Activated naive CD4-positive, alpha-beta T cell treated with anti-CD3 and anti-CD28 coated beads for 36 hours (primary cell): ENCODE measurements at regions not wholly inside any gene's neighbourhood (a gene's known extent, or its start where the extent isn't known, plus 50 kb on each side); places are given as distances from the start of the nearest gene placed in this dataset.

Experiments
- CTCF ChIA-PET: fragments of 350-600 bp; sonication (Branson Sonifier 250); formaldehyde crosslinking; loops from one replicate; lab custom pipeline; 2021; ENCODE audit warnings: antibody characterized with exemption; lab: Charles Lee
- DNase-seq: peaks from one replicate; pipeline ENCODE4 v3.0.0-alpha.2; 2020
- H3K27ac Mint-ChIP-seq: one replicate; pipeline ENCODE4 v1.8.0; 2021; ENCODE audit warnings: mild to moderate bottlenecking, mixed read lengths
- H3K27me3 Mint-ChIP-seq: one replicate; pipeline ENCODE4 v1.8.0; 2021; ENCODE audit warnings: low read depth, mixed read lengths
- H3K36me3 Mint-ChIP-seq: one replicate; pipeline ENCODE4 v1.8.0; 2021; ENCODE audit warnings: low read depth, mixed read lengths
- H3K4me1 Mint-ChIP-seq: one replicate; pipeline ENCODE4 v1.8.0; 2021; ENCODE audit warnings: low read depth, mixed read lengths
- H3K4me3 Mint-ChIP-seq: one replicate; pipeline ENCODE4 v1.8.0; 2021; ENCODE audit warnings: mild to moderate bottlenecking, moderate library complexity, mixed read lengths
- H3K9me3 Mint-ChIP-seq: one replicate; pipeline ENCODE4 v1.8.0; 2021; ENCODE audit warnings: mixed read lengths
- intact Hi-C: fragments of 100-400 bp; cut with micrococcal nuclease; formaldehyde crosslinking; loops from one replicate; pipeline ENCODE4 v1.15.1; 2023

DNA sequence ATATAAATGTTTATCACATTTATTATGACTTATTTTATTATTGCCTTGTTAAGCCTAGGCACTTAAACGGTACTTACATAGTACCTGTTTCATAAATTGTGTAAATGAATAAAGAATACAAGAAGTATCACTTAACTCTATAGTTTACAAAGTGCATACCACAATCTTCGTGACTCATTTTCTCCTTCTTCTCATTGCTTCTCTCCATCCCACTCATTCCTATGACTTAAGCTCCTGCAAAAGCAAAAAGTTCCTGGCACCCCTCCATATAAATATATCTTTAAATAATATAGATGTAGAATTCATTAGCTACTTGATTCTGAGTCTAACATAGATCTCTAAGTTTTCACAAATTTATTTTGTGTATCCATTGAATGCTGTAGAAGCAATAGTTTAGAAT, 1382.0 kb upstream of the CELF2 start:
- H3K9me3 Mint-ChIP-seq = peaks cover 3% of the 10 kb centered on the region
- no peak overlapping the region for H3K4me3 Mint-ChIP-seq
- H3K36me3 Mint-ChIP-seq = no peaks in the 10 kb centered on the region
- H3K27me3 Mint-ChIP-seq = peaks cover 9% of the 10 kb centered on the region
- no peaks in the 10 kb centered on the region for H3K4me1 Mint-ChIP-seq
- intact Hi-C loops = no loop called here
- CTCF ChIA-PET = interaction anchor here (0.6 kb wide), 1 partner anchor 727 kb away, joined by 4 read pairs; no protein-coding TSS in a partner anchor
- no peak for DNase-seq
- no peak overlapping the region for H3K27ac Mint-ChIP-seq

DNA sequence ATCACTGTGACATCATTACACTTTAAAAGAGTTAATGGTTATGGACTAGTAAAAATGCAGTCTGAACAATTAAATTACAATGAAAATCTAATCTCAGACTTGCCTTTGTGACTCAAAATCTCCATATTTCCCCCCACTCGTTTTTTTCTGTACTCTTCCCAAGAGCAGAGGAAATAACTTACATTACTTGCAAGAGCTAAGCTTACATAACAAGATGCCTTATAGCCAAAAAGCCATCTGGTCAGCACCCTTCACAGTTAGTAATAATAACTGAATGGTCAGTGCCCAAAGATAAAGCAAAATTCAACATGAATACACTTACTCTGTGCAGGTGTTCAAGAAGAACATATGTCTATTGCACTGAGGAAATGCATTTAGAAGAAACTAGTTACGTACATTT, 1381.5 kb upstream of the CELF2 start:
- intact Hi-C loops = no loop called here
- DNase-seq = no peak
- Mint-ChIP-seq H3K4me3 (no peak overlapping the region), H3K36me3 (no peaks in the 10 kb centered on the region), H3K9me3 (peaks cover under 1% of the 10 kb centered on the region), H3K4me1 (no peaks in the 10 kb centered on the region), H3K27ac (no peak overlapping the region), H3K27me3 (peaks cover 9% of the 10 kb centered on the region)
- CTCF ChIA-PET = no interaction called here

DNA sequence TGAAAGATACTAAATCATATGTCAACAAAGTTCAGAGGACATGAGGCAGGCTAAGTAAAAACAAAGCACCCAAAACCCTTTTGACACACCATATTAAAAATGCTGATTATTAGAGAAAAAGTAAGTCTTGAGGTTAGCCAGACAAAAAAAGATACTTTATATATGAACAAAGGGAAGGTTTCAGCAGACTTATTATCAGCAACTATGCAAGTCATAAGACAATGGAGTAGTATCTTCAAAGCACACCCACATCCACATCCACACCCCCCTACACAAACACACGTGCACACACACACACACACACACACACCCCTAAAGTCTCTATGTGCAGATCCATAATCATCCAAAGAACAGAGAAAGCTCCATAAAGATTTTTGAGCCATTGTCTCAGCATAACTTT, 1373.9 kb upstream of the CELF2 start:
- intact Hi-C loops = no loop called here
- CTCF ChIA-PET = no interaction called here

DNA sequence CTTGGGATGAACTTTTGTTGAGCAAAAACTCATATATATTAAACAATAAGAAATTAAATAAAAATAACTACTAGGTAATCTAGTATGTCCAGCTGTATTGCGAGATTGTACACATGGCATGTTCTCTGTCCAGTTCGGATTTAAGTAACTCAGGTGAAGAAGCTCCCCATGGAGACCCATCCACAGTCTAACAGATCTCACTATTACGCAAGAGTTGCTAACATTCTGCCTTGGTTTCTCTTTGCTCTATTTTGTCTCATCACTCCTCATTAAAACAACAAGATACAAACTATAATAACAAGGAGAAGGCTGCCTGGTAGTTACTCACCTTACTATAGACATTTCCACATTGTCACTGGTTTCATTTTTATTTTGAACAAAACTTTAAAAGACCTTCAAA, 1372.3 kb upstream of the CELF2 start:
- no peak for DNase-seq
- peaks cover 7% of the 10 kb centered on the region for H3K27me3 Mint-ChIP-seq
- no peaks in the 10 kb centered on the region for H3K4me1 Mint-ChIP-seq
- H3K4me3 Mint-ChIP-seq = no peak overlapping the region
- H3K36me3 Mint-ChIP-seq = no peaks in the 10 kb centered on the region
- CTCF ChIA-PET = no interaction called here
- intact Hi-C loops = no loop called here
- H3K9me3 Mint-ChIP-seq = peaks cover 19% of the 10 kb centered on the region
- H3K27ac Mint-ChIP-seq = no peak overlapping the region

More for the DNA sequence above, 1373.9 kb upstream of the CELF2 start:
- H3K36me3 Mint-ChIP-seq = no peaks in the 10 kb centered on the region
- peaks cover 19% of the 10 kb centered on the region for H3K9me3 Mint-ChIP-seq
- DNase-seq = no peak
- peaks cover 7% of the 10 kb centered on the region for H3K27me3 Mint-ChIP-seq
- H3K4me3 Mint-ChIP-seq = no peak overlapping the region
- no peak overlapping the region for H3K27ac Mint-ChIP-seq
- no peaks in the 10 kb centered on the region for H3K4me1 Mint-ChIP-seq

DNA sequence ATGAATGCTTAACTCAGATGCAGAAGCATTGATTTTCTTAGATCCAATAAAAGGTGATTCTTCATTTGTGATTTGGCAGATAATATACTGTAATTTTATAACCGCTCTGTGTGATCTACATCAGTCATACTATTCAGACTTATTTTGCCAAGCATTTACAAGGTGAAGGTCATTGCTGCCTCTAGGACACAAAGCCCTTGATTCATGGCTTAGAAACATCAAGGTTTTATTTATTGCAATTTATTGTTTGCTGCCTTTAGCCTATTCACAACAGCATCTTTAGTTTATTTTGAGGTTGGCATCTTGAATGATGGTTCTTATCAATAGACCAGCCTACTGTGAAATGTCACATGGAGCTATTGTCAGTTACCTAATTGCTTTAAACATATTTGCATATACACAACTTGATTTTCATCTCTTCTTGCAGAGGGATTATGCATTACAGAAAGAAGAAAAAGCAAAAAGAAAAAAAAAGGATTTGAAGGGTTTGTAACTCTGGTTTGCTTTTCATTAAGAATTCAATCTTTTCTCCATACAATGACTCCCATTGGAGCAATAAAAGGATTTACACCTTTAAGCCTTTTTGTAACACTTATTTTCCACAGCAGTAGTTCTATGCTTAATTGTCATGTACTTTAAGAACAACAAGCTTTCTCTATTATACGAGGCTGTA, 1371.6 kb upstream of the CELF2 start:
- CTCF ChIA-PET = no interaction called here
- H3K27me3 Mint-ChIP-seq = peaks cover 7% of the 10 kb centered on the region
- H3K4me1 Mint-ChIP-seq = no peaks in the 10 kb centered on the region
- DNase-seq = no peak
- peaks cover 19% of the 10 kb centered on the region for H3K9me3 Mint-ChIP-seq
- H3K4me3 Mint-ChIP-seq = no peak overlapping the region
- no peak overlapping the region for H3K27ac Mint-ChIP-seq
- no peaks in the 10 kb centered on the region for H3K36me3 Mint-ChIP-seq
- intact Hi-C loops = no loop called here

DNA sequence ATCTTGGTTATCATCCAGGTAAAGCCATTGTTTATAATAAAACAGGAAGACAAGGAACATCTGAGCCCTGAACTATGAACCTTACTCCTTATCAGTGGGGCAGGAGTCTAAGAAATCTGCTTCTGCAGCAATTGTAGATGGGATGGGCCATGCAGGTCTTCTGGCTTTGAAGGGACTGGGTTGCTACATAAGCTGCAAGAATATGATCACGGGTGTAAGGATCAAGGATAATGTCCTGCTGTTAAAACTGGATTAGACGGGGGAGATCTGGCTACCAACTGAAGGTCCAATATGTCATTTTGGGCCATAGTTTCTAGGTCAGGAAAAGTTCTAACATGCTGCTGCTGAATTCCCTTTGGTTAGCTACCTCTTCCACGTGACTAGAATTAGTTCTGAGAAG, 1363.4 kb upstream of the CELF2 start:
- Mint-ChIP-seq H3K27ac (no peak overlapping the region), H3K4me1 (no peaks in the 10 kb centered on the region), H3K9me3 (no peaks in the 10 kb centered on the region), H3K36me3 (no peaks in the 10 kb centered on the region), H3K4me3 (no peak overlapping the region), H3K27me3 (peaks cover 7% of the 10 kb centered on the region)
- intact Hi-C loops = no loop called here
- CTCF ChIA-PET = no interaction called here
- no peak for DNase-seq

DNA sequence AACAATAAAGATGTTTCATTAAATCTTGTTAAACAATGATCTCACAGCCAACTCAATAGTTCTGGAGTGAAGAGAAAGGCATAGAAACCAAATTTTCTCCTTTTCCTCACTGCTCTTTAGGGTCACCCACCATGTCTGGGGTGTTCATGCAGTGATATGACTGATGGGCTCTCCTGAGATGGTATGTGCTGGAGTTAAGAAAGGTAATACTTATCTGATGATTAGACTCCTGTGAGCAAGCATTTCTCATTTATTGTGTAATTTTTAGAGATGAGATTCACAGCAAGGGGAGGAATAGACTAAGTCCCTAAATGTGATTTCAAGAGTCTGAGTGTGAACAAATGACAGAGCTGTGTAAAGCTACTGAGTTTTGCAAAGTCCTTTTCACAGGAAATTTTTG, 1361.3 kb upstream of the CELF2 start:
- Mint-ChIP-seq H3K9me3 (no peaks in the 10 kb centered on the region), H3K4me3 (no peak overlapping the region), H3K27me3 (peaks cover 5% of the 10 kb centered on the region), H3K27ac (no peak overlapping the region), H3K36me3 (no peaks in the 10 kb centered on the region), H3K4me1 (no peaks in the 10 kb centered on the region)
- CTCF ChIA-PET = no interaction called here
- intact Hi-C loops = no loop called here
- no peak for DNase-seq

DNA sequence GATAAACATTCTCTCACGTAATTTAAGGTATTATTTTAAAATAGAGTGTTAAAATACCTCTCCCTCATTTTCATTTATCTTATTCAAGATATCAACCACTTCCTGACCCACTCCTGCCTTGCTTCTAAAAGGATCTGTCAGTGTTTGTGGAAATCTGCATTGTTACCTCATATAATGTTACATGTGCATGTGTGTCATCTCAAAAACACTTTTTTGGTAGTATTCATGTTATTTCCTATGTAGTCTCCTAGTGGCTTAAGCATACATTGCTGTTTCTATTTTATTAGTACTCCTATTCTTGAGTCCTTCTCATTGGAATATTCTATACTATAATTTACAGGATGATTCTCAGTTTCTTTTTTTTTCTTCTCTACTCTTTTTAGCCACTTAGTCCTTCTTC, 1360.7 kb upstream of the CELF2 start:
- Mint-ChIP-seq H3K4me1 (no peaks in the 10 kb centered on the region), H3K9me3 (no peaks in the 10 kb centered on the region), H3K36me3 (no peaks in the 10 kb centered on the region), H3K27ac (no peak overlapping the region), H3K27me3 (peaks cover 2% of the 10 kb centered on the region), H3K4me3 (no peak overlapping the region)
- no peak for DNase-seq
- intact Hi-C loops = no loop called here
- CTCF ChIA-PET = no interaction called here

DNA sequence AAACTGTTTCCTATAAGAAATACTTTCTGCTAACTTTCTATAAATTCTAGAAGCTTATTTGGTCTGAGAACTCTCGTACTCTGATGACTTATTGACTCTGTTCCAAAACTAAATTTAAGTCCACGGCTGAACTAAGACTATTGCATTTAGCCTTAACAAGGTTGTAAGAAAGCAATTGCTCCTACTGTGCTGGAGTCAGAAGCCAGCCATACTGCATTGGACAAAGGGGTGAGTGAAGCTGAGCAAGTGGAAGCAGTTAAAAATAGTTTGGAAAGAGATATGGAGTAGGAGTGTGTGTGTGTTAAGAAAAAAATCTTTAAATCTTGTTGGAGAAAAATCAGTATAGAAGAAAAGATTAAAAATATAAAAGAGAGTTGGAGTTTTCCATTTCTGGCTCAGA, 1360.1 kb upstream of the CELF2 start:
- CTCF ChIA-PET = no interaction called here

DNA sequence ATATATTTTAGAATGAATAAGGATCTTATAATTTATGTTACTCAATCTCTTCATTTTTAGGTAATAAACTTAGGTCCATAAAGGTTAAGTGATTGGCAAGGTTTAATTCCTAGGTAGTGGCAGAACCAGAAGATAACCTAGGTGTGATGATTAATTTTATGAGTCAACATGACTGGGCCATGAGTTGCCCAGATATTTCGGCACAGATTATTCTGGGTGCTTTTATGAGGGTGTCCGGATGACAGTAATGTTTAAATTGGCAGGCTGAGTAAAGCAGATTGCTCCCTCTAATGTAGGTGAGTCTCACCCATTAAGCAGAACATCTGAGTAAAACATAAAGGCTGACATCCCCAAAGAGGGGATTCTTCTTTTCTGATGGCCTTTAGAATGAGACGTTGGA, 1349.3 kb upstream of the CELF2 start:
- H3K36me3 Mint-ChIP-seq = no peaks in the 10 kb centered on the region
- CTCF ChIA-PET = no interaction called here
- H3K27me3 Mint-ChIP-seq = peaks cover 27% of the 10 kb centered on the region
- H3K4me1 Mint-ChIP-seq = no peaks in the 10 kb centered on the region
- H3K9me3 Mint-ChIP-seq = peaks cover 4% of the 10 kb centered on the region
- no peak overlapping the region for H3K4me3 Mint-ChIP-seq
- no peak for DNase-seq
- intact Hi-C loops = no loop called here
- no peak overlapping the region for H3K27ac Mint-ChIP-seq

More for the DNA sequence above, 1360.1 kb upstream of the CELF2 start:
- intact Hi-C loops = no loop called here
- Mint-ChIP-seq H3K36me3 (no peaks in the 10 kb centered on the region), H3K4me1 (no peaks in the 10 kb centered on the region), H3K4me3 (no peak overlapping the region), H3K9me3 (no peaks in the 10 kb centered on the region), H3K27me3 (no peaks in the 10 kb centered on the region), H3K27ac (no peak overlapping the region)
- no peak for DNase-seq

DNA sequence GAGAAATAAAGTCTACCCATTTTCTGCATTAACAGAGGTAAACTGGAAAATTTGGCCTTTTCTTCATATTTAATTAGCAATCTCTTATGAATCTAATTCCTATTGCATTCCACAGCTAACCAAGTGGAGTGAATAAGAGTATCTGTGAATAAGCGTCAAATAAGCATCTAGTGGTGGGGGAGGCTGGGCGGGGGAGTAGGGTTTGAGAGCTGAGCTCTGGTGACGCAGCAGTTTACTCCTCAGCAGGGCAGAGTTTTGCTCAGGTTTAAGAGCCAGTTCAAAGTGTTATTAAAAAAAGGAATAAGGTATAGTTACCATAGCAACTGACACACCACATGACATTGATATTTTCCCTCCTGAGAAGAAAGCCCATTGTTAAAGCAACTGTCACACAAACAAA, 1346.8 kb upstream of the CELF2 start:
- peaks cover 27% of the 10 kb centered on the region for H3K27me3 Mint-ChIP-seq
- H3K9me3 Mint-ChIP-seq = no peaks in the 10 kb centered on the region
- H3K4me1 Mint-ChIP-seq = no peaks in the 10 kb centered on the region
- intact Hi-C loops = no loop called here
- H3K36me3 Mint-ChIP-seq = no peaks in the 10 kb centered on the region
- no peak overlapping the region for H3K4me3 Mint-ChIP-seq
- CTCF ChIA-PET = no interaction called here
- DNase-seq = no peak
- no peak overlapping the region for H3K27ac Mint-ChIP-seq

DNA sequence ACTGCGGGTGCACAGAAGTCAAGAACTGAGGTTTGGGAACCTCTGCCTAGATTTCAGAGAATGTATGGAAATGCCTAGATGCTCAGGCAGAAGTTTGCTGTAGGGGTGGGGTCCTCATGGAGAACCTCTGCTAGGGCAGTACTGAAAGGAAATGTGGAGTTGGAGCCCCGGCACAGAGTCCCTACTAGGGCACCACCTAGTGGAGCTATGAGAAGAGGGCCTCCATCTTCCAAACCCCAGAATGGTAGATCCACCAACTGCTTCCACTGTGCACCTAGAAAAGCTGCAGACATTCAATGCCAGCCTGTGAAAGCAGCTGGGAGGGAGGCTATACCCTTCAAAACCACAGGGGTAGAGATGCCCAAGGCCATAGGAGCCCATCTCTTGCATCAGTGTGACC, 1336.0 kb upstream of the CELF2 start:
- intact Hi-C loops = loop anchor here (5.0 kb wide), 1 partner anchor 339 kb away; no protein-coding TSS in a partner anchor
- DNase-seq = no peak
- H3K36me3 Mint-ChIP-seq = no peaks in the 10 kb centered on the region
- peaks cover 7% of the 10 kb centered on the region for H3K27me3 Mint-ChIP-seq
- CTCF ChIA-PET = interaction anchor here (1.7 kb wide), 1 partner anchor 349 kb away, joined by 3 read pairs; no protein-coding TSS in a partner anchor
- H3K4me3 Mint-ChIP-seq = no peak overlapping the region
- no peak overlapping the region for H3K27ac Mint-ChIP-seq
- H3K9me3 Mint-ChIP-seq = peaks cover 7% of the 10 kb centered on the region
- H3K4me1 Mint-ChIP-seq = no peaks in the 10 kb centered on the region

DNA sequence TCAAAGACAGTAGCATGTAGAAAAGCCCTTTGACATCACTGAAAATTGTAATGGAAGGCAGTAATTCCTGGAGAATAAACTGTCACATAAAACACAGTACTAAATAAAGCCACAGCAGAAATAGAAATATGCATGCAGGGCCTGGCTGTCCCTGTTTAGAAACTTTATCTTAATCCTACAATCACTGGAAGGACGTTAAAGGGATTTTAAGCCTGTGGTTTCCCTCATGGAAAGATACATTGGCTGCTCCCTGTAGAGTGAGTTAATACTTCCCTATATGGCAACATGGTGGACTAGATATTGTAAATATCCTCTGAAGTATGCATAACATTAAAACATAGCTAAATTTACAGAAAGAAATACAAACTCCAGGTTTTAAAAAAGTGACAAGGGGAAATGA, 1334.9 kb upstream of the CELF2 start:
- Mint-ChIP-seq H3K27ac (no peak overlapping the region), H3K4me3 (no peak overlapping the region), H3K9me3 (peaks cover 7% of the 10 kb centered on the region), H3K27me3 (peaks cover 7% of the 10 kb centered on the region), H3K36me3 (no peaks in the 10 kb centered on the region), H3K4me1 (no peaks in the 10 kb centered on the region)
- intact Hi-C loops = loop anchor here (5.0 kb wide), 1 partner anchor 341 kb away; no protein-coding TSS in a partner anchor
- no peak for DNase-seq
- CTCF ChIA-PET = interaction anchor here (1.1 to 1.7 kb wide), 2 partner anchors 27 to 350 kb away, joined by 3 read pairs; no protein-coding TSS in a partner anchor
